ENCODE measurements at regions not wholly inside any gene's neighbourhood (a gene's known extent, or its start where the extent isn't known, plus 50 kb on each side); places are given as distances from the start of the nearest gene placed in this dataset.

DNA sequence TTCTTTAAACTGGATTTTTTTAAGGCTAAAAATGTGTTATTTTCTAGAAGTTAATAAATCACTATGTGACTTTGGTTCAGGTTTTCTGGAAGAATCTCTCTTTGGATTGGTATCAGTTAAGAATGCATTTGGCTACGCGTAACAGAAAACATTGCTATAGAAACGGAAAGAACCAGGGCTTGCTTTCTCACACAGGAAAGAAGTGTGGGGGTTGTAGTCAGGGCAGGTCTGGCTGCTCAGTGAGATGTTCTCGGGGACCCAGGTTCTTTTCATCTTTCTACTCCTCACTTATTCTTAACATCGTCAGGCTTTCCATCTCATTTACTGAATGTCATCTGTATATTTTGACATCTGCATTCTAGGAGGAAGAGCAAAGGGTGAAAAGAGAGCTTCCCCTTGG is 191.4 kb downstream of the ZBTB18 start:
- Mint-ChIP-seq H3K4me3 (no peak overlapping the region), H3K36me3 (no peaks in the 10 kb centered on the region), H3K27ac (no peak overlapping the region), H3K4me1 (peaks cover 9% of the 10 kb centered on the region), H3K9me3 (peaks cover 3% of the 10 kb centered on the region; the same call in 1 of the 2 replicates), H3K27me3 (ENCODE audit: low read depth) (no peaks in the 10 kb centered on the region)
- TF ChIP-seq NFATC4 (CRISPR knock-in tag; IDR thresholded peaks at IDR 0.05), result no peak
- TF ChIP-seq, protein P1, sequence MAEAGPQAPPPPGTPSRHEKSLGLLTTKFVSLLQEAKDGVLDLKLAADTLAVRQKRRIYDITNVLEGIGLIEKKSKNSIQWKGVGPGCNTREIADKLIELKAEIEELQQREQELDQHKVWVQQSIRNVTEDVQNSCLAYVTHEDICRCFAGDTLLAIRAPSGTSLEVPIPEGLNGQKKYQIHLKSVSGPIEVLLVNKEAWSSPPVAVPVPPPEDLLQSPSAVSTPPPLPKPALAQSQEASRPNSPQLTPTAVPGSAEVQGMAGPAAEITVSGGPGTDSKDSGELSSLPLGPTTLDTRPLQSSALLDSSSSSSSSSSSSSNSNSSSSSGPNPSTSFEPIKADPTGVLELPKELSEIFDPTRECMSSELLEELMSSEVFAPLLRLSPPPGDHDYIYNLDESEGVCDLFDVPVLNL (CRISPR knock-in tag; IDR thresholded peaks at IDR 0.05; ENCODE audit: borderline replicate concordance, low read depth), result no peak
- TF ChIP-seq, protein P2, sequence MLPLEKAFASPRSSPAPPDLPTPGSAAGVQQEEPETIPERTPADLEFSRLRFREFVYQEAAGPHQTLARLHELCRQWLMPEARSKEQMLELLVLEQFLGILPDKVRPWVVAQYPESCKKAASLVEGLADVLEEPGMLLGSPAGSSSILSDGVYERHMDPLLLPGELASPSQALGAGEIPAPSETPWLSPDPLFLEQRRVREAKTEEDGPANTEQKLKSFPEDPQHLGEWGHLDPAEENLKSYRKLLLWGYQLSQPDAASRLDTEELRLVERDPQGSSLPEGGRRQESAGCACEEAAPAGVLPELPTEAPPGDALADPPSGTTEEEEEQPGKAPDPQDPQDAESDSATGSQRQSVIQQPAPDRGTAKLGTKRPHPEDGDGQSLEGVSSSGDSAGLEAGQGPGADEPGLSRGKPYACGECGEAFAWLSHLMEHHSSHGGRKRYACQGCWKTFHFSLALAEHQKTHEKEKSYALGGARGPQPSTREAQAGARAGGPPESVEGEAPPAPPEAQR (CRISPR knock-in tag; IDR thresholded peaks at IDR 0.05), result no peak
- DNase-seq (ENCODE audit: low spot score), result no peak
- POLR2A ChIA-PET, result no interaction called here
- CTCF ChIA-PET, result no interaction called here
- ATAC-seq, result no peak

DNA sequence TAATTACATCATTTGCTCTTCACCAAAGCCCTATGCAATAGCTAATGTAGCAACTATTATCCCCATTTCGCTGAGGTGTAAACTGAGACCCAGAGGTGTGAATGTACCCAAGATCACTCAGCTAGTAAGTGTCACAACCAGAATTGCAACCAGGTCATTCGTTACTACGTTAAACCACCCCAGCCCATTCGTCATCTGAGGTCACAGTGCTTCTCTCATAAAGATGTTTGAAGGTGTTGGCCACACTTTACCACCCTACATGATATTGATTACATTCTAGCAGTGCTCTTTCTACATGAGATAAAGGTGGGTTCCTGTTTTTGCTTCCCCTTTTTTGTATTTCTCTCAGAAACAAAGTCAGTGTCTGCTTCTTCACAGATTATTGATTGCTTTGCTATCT is 195.3 kb downstream of the ZBTB18 start:
- H3K4me1 Mint-ChIP-seq, result peaks cover 5% of the 10 kb centered on the region

DNA sequence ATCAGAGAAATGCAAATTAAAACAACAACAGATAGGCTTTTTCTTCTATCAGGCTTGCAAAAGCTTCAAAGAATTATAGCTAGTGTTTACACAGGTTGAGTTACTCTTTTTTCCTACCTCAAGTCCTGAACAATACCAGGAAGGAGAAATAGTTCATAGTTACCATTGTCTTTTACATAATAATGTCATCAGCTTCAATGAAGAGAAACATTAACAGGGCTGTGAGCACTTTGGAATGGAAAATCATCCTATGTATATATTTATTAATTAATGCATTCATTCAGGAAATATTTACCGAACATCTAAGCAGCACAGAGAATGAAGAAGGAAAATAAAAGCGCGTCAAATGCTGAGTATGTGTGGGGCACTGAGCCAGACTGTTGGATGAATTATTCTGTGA is 197.3 kb downstream of the ZBTB18 start:
- Mint-ChIP-seq H3K4me1 (no peaks in the 10 kb centered on the region), H3K27me3 (ENCODE audit: low read depth) (no peaks in the 10 kb centered on the region), H3K36me3 (no peaks in the 10 kb centered on the region), H3K4me3 (no peak overlapping the region), H3K27ac (no peak overlapping the region), H3K9me3 (no peaks in the 10 kb centered on the region)
- ChIA-PET POLR2A (no interaction called here), CTCF (no interaction called here)
- ATAC-seq (no peak), DNase-seq (ENCODE audit: low spot score) (no peak)
- no peak for TF ChIP-seq ZNF671 (CRISPR knock-in tag; IDR thresholded peaks at IDR 0.05)
- TF ChIP-seq ELF4 (CRISPR knock-in tag; IDR thresholded peaks at IDR 0.05; ENCODE audit: low read depth), result no peak
- TF ChIP-seq, protein P3, sequence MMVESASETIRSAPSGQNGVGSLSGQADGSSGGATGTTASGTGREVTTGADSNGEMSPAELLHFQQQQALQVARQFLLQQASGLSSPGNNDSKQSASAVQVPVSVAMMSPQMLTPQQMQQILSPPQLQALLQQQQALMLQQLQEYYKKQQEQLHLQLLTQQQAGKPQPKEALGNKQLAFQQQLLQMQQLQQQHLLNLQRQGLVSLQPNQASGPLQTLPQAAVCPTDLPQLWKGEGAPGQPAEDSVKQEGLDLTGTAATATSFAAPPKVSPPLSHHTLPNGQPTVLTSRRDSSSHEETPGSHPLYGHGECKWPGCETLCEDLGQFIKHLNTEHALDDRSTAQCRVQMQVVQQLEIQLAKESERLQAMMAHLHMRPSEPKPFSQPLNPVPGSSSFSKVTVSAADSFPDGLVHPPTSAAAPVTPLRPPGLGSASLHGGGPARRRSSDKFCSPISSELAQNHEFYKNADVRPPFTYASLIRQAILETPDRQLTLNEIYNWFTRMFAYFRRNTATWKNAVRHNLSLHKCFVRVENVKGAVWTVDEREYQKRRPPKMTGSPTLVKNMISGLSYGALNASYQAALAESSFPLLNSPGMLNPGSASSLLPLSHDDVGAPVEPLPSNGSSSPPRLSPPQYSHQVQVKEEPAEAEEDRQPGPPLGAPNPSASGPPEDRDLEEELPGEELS (CRISPR knock-in tag; IDR thresholded peaks at IDR 0.05), result no peak
- no peak for TF ChIP-seq RELA (CRISPR knock-in tag; IDR thresholded peaks at IDR 0.05; ENCODE audit: borderline replicate concordance)
- TF ChIP-seq, protein P4, sequence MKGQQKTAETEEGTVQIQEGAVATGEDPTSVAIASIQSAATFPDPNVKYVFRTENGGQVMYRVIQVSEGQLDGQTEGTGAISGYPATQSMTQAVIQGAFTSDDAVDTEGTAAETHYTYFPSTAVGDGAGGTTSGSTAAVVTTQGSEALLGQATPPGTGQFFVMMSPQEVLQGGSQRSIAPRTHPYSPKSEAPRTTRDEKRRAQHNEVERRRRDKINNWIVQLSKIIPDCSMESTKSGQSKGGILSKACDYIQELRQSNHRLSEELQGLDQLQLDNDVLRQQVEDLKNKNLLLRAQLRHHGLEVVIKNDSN (CRISPR knock-in tag; IDR thresholded peaks at IDR 0.05), result no peak
- TF ChIP-seq CREM (CRISPR knock-in tag; IDR thresholded peaks at IDR 0.05), result no peak
- no peak for TF ChIP-seq TP53 (CRISPR knock-in tag; IDR thresholded peaks at IDR 0.05)
- TF ChIP-seq, protein P5, sequence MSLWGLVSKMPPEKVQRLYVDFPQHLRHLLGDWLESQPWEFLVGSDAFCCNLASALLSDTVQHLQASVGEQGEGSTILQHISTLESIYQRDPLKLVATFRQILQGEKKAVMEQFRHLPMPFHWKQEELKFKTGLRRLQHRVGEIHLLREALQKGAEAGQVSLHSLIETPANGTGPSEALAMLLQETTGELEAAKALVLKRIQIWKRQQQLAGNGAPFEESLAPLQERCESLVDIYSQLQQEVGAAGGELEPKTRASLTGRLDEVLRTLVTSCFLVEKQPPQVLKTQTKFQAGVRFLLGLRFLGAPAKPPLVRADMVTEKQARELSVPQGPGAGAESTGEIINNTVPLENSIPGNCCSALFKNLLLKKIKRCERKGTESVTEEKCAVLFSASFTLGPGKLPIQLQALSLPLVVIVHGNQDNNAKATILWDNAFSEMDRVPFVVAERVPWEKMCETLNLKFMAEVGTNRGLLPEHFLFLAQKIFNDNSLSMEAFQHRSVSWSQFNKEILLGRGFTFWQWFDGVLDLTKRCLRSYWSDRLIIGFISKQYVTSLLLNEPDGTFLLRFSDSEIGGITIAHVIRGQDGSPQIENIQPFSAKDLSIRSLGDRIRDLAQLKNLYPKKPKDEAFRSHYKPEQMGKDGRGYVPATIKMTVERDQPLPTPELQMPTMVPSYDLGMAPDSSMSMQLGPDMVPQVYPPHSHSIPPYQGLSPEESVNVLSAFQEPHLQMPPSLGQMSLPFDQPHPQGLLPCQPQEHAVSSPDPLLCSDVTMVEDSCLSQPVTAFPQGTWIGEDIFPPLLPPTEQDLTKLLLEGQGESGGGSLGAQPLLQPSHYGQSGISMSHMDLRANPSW (CRISPR knock-in tag; conservative IDR thresholded peaks at IDR 0.05; ENCODE audit: low read depth), result no peak
- TF ChIP-seq TEAD4 (CRISPR knock-in tag; IDR thresholded peaks at IDR 0.05), result no peak
- TF ChIP-seq, protein P6, sequence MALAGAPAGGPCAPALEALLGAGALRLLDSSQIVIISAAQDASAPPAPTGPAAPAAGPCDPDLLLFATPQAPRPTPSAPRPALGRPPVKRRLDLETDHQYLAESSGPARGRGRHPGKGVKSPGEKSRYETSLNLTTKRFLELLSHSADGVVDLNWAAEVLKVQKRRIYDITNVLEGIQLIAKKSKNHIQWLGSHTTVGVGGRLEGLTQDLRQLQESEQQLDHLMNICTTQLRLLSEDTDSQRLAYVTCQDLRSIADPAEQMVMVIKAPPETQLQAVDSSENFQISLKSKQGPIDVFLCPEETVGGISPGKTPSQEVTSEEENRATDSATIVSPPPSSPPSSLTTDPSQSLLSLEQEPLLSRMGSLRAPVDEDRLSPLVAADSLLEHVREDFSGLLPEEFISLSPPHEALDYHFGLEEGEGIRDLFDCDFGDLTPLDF (CRISPR knock-in tag; IDR thresholded peaks at IDR 0.05), result no peak
- TF ChIP-seq, protein P7, sequence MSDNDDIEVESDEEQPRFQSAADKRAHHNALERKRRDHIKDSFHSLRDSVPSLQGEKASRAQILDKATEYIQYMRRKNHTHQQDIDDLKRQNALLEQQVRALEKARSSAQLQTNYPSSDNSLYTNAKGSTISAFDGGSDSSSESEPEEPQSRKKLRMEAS (CRISPR knock-in tag; IDR thresholded peaks at IDR 0.05), result no peak
- TF ChIP-seq PRRX2 (CRISPR knock-in tag; IDR thresholded peaks at IDR 0.05), result no peak

More for the DNA sequence above, 195.3 kb downstream of the ZBTB18 start:
- TF ChIP-seq ZNF121 (CRISPR knock-in tag; IDR thresholded peaks at IDR 0.05) (no peak), ZNF671 (CRISPR knock-in tag; IDR thresholded peaks at IDR 0.05) (no peak), NFATC4 (CRISPR knock-in tag; IDR thresholded peaks at IDR 0.05) (no peak), CREM (CRISPR knock-in tag; IDR thresholded peaks at IDR 0.05) (no peak), SOX15 (CRISPR knock-in tag; IDR thresholded peaks at IDR 0.05) (no peak)
- TF ChIP-seq, protein P6 (CRISPR knock-in tag; IDR thresholded peaks at IDR 0.05), result no peak
- TF ChIP-seq, protein P2 (CRISPR knock-in tag; IDR thresholded peaks at IDR 0.05), result no peak
- DNase-seq (ENCODE audit: low spot score), result no peak
- Mint-ChIP-seq H3K27me3 (ENCODE audit: low read depth) (no peaks in the 10 kb centered on the region), H3K36me3 (no peaks in the 10 kb centered on the region), H3K9me3 (no peaks in the 10 kb centered on the region), H3K27ac (no peak overlapping the region), H3K4me3 (no peak overlapping the region)
- ATAC-seq, result no peak
- ChIA-PET CTCF (no interaction called here), POLR2A (no interaction called here)
